ENCODE measurements at regions not wholly inside any gene's neighbourhood (a gene's known extent, or its start where the extent isn't known, plus 50 kb on each side); places are given as distances from the start of the nearest gene placed in this dataset.
"Not testable (repeated sequence)": the region's sequence is repeated elsewhere in the genome, so short reads cannot be mapped to it uniquely, and the experiment has no call there.

GRCh38 chr4:79266136-79266535 is 59.7 kb downstream of the NAA11 start:
- Histone ChIP-seq H3K4me1 (ENCODE audit: control insufficient read depth, insufficient read depth, low read length) (no peaks in the 10 kb centered on the region), H3K27me3 (ENCODE audit: control insufficient read depth, insufficient read depth, low read length) (no peaks in the 10 kb centered on the region), H3K4me3 (ENCODE audit: low read length) (no peak overlapping the region), H3K36me3 (ENCODE audit: control insufficient read depth, insufficient read depth, low read length) (no peaks in the 10 kb centered on the region), H3K27ac (ENCODE audit: low read depth, low read length) (no peak overlapping the region), H3K9ac (ENCODE audit: low read length) (no peak overlapping the region)

GRCh38 chr4:79259242-79259641 is 66.6 kb downstream of the NAA11 start:
- no peaks in the 10 kb centered on the region for H3K36me3 ChIP-seq (ENCODE audit: control insufficient read depth, insufficient read depth, low read length)
- H3K27me3 ChIP-seq (ENCODE audit: control insufficient read depth, insufficient read depth, low read length): no peaks in the 10 kb centered on the region
- no peaks in the 10 kb centered on the region for H3K4me1 ChIP-seq (ENCODE audit: control insufficient read depth, insufficient read depth, low read length)
- H3K27ac ChIP-seq (ENCODE audit: low read depth, low read length): no peak overlapping the region
- H3K4me3 ChIP-seq (ENCODE audit: low read length): no peak overlapping the region
- no peak overlapping the region for H3K9ac ChIP-seq (ENCODE audit: low read length)

- H3K27ac ChIP-seq (ENCODE audit: low read depth, low read length): no peak overlapping the region
- H3K4me1 ChIP-seq (ENCODE audit: control insufficient read depth, insufficient read depth, low read length): no peaks in the 10 kb centered on the region
- H3K36me3 ChIP-seq (ENCODE audit: control insufficient read depth, insufficient read depth, low read length): no peaks in the 10 kb centered on the region
- no peaks in the 10 kb centered on the region for H3K27me3 ChIP-seq (ENCODE audit: control insufficient read depth, insufficient read depth, low read length)
- no peak overlapping the region for H3K4me3 ChIP-seq (ENCODE audit: low read length)
- H3K9ac ChIP-seq (ENCODE audit: low read length): no peak overlapping the region
These were observed 67.2 kb downstream of the NAA11 start for GRCh38 chr4:79258614-79259176.

- Histone ChIP-seq H3K27ac (ENCODE audit: low read depth, low read length) (no peak overlapping the region), H3K9ac (ENCODE audit: low read length) (no peak overlapping the region), H3K27me3 (ENCODE audit: control insufficient read depth, insufficient read depth, low read length) (no peaks in the 10 kb centered on the region), H3K4me3 (ENCODE audit: low read length) (no peak overlapping the region), H3K4me1 (ENCODE audit: control insufficient read depth, insufficient read depth, low read length) (no peaks in the 10 kb centered on the region), H3K36me3 (ENCODE audit: control insufficient read depth, insufficient read depth, low read length) (no peaks in the 10 kb centered on the region)
These were observed 67.8 kb downstream of the NAA11 start for GRCh38 chr4:79257953-79258613.

DNA sequence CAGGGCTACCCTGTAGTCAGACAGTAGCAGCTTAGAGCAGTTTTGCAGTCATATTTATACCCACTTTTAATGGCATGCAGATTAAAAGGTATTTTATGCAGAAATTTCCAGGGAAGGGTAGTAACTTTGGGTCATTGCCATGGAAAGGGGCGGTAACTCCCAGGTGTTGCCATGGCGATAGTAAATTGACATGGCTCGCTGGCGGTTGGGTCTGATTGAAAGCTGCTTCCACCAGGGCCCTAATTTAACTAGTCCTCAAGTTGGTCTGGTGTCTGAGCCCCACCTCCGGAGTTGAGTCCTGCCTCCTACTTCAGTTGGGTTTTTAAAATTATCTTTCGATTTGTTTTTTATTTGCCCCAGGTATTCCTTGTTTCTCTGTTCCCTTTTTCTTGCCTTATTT is 70.1 kb downstream of the NAA11 start:
- Histone ChIP-seq H3K4me3 (ENCODE audit: low read length) (no peak overlapping the region), H3K36me3 (ENCODE audit: control insufficient read depth, insufficient read depth, low read length) (no peaks in the 10 kb centered on the region), H3K9ac (ENCODE audit: low read length) (no peak overlapping the region), H3K27me3 (ENCODE audit: control insufficient read depth, insufficient read depth, low read length) (no peaks in the 10 kb centered on the region), H3K4me1 (ENCODE audit: control insufficient read depth, insufficient read depth, low read length) (no peaks in the 10 kb centered on the region), H3K27ac (ENCODE audit: low read depth, low read length) (no peak overlapping the region)

GRCh38 chr4:79253924-79254323 is 71.9 kb downstream of the NAA11 start:
- no peak overlapping the region for H3K27ac ChIP-seq (ENCODE audit: low read depth, low read length)
- no peak overlapping the region for H3K9ac ChIP-seq (ENCODE audit: low read length)
- no peaks in the 10 kb centered on the region for H3K27me3 ChIP-seq (ENCODE audit: control insufficient read depth, insufficient read depth, low read length)
- H3K4me3 ChIP-seq (ENCODE audit: low read length): no peak overlapping the region
- H3K4me1 ChIP-seq (ENCODE audit: control insufficient read depth, insufficient read depth, low read length): no peaks in the 10 kb centered on the region
- no peaks in the 10 kb centered on the region for H3K36me3 ChIP-seq (ENCODE audit: control insufficient read depth, insufficient read depth, low read length)

DNA sequence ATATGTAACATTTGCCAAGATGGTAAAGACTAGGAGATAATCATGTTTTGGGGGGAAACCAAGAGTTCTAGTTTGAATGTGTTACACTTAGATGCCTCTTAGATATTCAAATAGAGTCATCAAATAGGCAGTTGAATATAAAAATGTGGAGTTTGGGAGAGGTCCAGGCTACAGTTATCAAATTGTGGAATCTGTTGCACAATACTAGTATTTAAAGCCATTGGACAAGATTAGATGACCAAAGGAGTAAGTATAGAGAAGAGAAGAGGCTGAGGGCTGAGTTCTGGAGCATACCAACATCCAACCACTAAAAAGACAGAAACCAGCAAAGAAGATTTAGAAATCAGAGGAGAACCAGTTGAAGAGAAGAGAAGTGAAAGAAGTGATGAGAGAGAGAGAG is 72.7 kb downstream of the NAA11 start:
- no peak overlapping the region for H3K4me3 ChIP-seq (ENCODE audit: low read length)
- no peaks in the 10 kb centered on the region for H3K27me3 ChIP-seq (ENCODE audit: control insufficient read depth, insufficient read depth, low read length)
- no peak overlapping the region for H3K9ac ChIP-seq (ENCODE audit: low read length)
- no peaks in the 10 kb centered on the region for H3K4me1 ChIP-seq (ENCODE audit: control insufficient read depth, insufficient read depth, low read length)
- H3K27ac ChIP-seq (ENCODE audit: low read depth, low read length): no peak overlapping the region
- H3K36me3 ChIP-seq (ENCODE audit: control insufficient read depth, insufficient read depth, low read length): no peaks in the 10 kb centered on the region

DNA sequence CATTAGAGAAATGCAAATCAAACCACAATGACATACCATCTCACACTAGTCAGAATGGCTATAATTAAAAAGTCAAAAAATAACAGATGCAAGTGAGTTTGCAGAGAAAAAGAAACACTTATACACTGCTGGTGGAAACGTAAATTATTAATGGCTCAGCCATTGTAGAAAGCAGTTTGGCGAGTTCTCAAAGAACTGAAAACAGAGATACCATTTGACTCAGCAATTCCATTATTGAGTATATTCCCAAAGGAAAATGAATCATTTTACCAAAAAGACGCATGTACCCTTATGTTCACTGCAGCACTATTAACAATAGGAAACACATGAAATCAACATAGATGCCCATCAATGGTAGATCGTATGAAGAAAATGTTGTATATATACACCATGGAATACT is 75.0 kb downstream of the NAA11 start:
- Histone ChIP-seq H3K4me1 (ENCODE audit: control insufficient read depth, insufficient read depth, low read length) (no peaks in the 10 kb centered on the region), H3K36me3 (ENCODE audit: control insufficient read depth, insufficient read depth, low read length) (no peaks in the 10 kb centered on the region), H3K27ac (ENCODE audit: low read depth, low read length) (no peak overlapping the region), H3K4me3 (ENCODE audit: low read length) (no peak overlapping the region), H3K9ac (ENCODE audit: low read length) (no peak overlapping the region), H3K27me3 (ENCODE audit: control insufficient read depth, insufficient read depth, low read length) (no peaks in the 10 kb centered on the region)

DNA sequence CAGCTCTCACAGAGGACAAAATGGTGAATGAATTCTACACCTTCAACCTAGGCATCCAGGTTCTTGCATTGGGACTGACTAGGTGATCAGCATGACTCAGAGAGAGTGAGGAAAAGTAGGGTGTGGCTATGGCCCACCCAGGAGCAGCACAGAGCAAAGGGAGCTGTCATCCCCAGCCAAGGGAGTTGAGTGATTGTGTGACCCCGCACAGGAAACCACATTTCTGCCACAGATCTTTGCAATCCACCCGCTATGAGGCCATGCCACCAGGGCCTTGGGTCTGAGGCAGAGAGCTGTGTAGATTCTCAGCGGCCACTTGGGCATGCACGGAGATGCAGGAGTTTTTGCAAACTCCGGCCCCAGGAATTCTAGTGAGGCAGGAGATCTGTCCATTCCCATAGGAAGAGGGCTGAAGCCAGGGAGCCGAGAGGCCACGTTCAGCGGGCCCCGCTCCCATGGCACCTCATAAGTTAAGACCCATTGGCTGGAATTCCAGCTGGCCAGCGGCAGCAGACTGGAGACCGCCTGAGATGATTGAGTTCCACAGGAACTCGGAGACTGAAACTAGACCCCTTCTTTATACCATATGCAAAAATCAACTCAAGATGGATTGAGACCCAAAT is 75.9 kb downstream of the NAA11 start:
- no peaks in the 10 kb centered on the region for H3K27me3 ChIP-seq (ENCODE audit: control insufficient read depth, insufficient read depth, low read length)
- no peaks in the 10 kb centered on the region for H3K4me1 ChIP-seq (ENCODE audit: control insufficient read depth, insufficient read depth, low read length)
- H3K9ac ChIP-seq (ENCODE audit: low read length): no peak overlapping the region
- no peaks in the 10 kb centered on the region for H3K36me3 ChIP-seq (ENCODE audit: control insufficient read depth, insufficient read depth, low read length)
- H3K4me3 ChIP-seq (ENCODE audit: low read length): no peak overlapping the region
- no peak overlapping the region for H3K27ac ChIP-seq (ENCODE audit: low read depth, low read length)

GRCh38 chr4:79248610-79249009 is 77.3 kb downstream of the NAA11 start:
- Histone ChIP-seq H3K27ac (ENCODE audit: low read depth, low read length) (no peak overlapping the region), H3K9ac (ENCODE audit: low read length) (no peak overlapping the region), H3K27me3 (ENCODE audit: control insufficient read depth, insufficient read depth, low read length) (no peaks in the 10 kb centered on the region), H3K4me3 (ENCODE audit: low read length) (no peak overlapping the region), H3K4me1 (ENCODE audit: control insufficient read depth, insufficient read depth, low read length) (no peaks in the 10 kb centered on the region), H3K36me3 (ENCODE audit: control insufficient read depth, insufficient read depth, low read length) (no peaks in the 10 kb centered on the region)

DNA sequence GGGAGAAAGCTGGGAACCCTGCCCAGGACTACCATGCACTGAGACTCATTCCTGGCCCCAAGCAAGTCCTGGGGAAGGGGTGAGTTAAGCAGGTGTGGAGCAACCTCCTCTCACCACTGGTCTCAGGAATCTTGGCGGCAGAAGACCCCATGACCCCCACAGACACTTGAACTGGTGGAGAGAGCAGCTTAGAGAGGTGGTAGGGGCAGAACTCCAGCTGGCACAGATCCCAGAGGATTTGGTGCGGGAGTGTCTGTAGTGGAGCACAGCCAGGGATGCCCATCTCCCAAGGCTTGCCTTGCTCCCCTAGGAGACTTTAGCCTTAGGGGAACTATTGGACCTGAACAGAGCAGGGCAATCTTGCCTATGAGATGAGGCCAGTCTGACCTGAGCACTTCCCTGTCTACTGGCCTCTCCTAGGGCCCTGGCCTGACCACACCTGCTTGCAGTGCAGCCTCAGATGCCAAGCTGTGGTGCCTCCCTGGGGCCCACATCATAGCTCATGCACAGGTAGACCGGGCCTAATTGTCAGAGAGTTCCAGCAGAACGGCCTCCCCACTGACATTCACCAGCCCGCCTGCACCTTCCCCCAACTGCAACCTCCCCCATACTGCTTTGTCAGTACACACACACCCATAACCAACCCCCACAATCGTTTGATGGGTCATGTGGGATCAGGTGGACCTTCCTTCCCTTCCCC is 78.0 kb downstream of the NAA11 start:
- no peaks in the 10 kb centered on the region for H3K4me1 ChIP-seq (ENCODE audit: control insufficient read depth, insufficient read depth, low read length)

DNA sequence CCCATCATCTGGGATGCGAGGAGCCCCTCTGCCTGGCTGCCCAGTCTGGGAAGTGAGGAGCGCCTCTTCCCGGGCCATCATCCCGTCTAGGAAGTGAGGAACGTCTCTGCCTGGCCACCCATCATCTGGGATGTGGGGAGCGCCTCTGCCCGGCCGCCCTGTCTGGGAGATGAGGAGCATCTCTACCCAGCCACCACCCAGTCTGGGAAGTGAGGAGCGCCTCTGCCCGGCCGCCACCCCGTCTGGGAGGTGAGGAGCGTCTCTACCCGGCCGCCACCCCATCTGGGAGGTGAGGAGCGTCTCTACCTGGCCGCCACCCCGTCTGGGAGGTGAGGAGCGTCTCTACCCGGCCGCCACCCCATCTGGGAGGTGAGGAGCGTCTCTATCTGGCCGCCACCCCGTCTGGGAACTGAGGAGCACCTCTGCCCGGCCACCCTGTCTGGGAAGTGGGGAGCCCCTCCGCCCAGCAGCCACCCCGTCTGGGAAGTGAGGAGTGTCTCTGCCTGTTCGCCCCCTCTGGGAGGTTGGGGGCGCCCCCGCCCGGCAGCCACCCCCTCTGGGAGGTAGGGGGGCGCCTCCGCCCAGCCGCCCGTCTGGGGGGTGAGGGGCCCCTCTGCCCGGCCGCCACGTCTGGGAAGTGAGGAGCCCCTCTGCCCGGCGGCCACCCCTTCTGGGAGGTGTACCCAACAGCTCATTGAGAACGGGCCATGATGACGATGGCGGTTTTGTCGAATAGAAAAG is 80.5 kb downstream of the NAA11 start:
- H3K9ac ChIP-seq (ENCODE audit: low read length); H3K4me1 ChIP-seq (ENCODE audit: control insufficient read depth, insufficient read depth, low read length); H3K27ac ChIP-seq (ENCODE audit: low read depth, low read length); H3K36me3 ChIP-seq (ENCODE audit: control insufficient read depth, insufficient read depth, low read length); H3K27me3 ChIP-seq (ENCODE audit: control insufficient read depth, insufficient read depth, low read length); H3K4me3 ChIP-seq (ENCODE audit: low read length): not testable (repeated sequence)

More for the DNA sequence above, 78.0 kb downstream of the NAA11 start:
- H3K36me3 ChIP-seq (ENCODE audit: control insufficient read depth, insufficient read depth, low read length): no peaks in the 10 kb centered on the region
- H3K27me3 ChIP-seq (ENCODE audit: control insufficient read depth, insufficient read depth, low read length): no peaks in the 10 kb centered on the region
- H3K27ac ChIP-seq (ENCODE audit: low read depth, low read length): no peak overlapping the region
- H3K9ac ChIP-seq (ENCODE audit: low read length): no peak overlapping the region
- H3K4me3 ChIP-seq (ENCODE audit: low read length): no peak overlapping the region
